ENCODE measurements at regions not wholly inside any gene's neighbourhood (a gene's known extent, or its start where the extent isn't known, plus 50 kb on each side); places are given as distances from the start of the nearest gene placed in this dataset.

DNA sequence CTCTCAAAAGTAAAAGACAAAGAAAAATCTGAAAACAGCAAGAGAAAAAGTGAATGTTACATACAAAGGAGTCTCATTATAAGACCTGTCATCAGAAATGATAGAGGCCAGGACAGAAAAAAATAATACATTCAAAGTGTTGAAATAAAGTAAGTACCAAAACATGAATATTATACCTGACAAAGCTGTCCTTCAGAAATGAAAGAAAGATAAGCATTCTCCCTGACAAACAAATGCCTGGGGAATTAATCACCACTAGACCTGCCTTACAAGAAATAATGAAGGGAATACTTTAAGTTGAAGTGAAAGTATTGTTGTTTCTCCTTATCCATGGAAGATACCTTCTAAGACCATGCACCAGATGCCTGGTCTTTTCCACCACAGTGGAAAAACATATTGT, 1605.2 kb upstream of the CDH6 start:
- TF ChIP-seq, protein P1, sequence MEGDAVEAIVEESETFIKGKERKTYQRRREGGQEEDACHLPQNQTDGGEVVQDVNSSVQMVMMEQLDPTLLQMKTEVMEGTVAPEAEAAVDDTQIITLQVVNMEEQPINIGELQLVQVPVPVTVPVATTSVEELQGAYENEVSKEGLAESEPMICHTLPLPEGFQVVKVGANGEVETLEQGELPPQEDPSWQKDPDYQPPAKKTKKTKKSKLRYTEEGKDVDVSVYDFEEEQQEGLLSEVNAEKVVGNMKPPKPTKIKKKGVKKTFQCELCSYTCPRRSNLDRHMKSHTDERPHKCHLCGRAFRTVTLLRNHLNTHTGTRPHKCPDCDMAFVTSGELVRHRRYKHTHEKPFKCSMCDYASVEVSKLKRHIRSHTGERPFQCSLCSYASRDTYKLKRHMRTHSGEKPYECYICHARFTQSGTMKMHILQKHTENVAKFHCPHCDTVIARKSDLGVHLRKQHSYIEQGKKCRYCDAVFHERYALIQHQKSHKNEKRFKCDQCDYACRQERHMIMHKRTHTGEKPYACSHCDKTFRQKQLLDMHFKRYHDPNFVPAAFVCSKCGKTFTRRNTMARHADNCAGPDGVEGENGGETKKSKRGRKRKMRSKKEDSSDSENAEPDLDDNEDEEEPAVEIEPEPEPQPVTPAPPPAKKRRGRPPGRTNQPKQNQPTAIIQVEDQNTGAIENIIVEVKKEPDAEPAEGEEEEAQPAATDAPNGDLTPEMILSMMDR (IDR thresholded peaks at IDR 0.05; ENCODE audit: poor library complexity, severe bottlenecking), result no peak
- Histone ChIP-seq H3K27ac (ENCODE audit: poor library complexity, severe bottlenecking) (no peak overlapping the region), H3K4me3 (ENCODE audit: severe bottlenecking) (no peak overlapping the region), H3K9me3 (ENCODE audit: severe bottlenecking) (peaks cover 3% of the 10 kb centered on the region), H3K36me3 (ENCODE audit: low read depth) (no peaks in the 10 kb centered on the region; the same call in 1 of the 2 replicates), H3K27me3 (ENCODE audit: insufficient read depth, poor library complexity, severe bottlenecking) (no peaks in the 10 kb centered on the region), H3K4me1 (ENCODE audit: insufficient read depth, poor library complexity, severe bottlenecking) (no peaks in the 10 kb centered on the region)
- ATAC-seq (ENCODE audit: low read depth) (no peak), DNase-seq (ENCODE audit: low spot score) (no peak)

DNA sequence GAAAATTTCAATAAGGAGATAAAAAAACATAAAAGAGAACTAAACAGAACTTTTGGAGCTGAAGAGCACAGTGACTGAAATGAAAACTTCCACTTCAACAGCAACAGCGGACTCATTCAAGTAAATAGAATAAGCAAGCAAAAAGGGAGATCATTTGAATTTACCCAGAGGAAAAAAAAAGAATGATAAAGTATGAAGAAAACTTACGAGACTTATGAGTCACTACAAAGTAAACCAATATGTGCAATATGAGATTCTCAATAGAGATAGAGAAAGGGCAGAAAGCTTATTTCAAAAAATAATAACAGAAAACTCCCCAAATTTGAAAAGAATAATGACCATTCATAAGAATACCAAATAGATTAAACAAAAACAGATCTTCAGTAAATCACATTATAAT, 1605.7 kb upstream of the CDH6 start:
- H3K27ac ChIP-seq (ENCODE audit: poor library complexity, severe bottlenecking), result no peak overlapping the region
- H3K4me1 ChIP-seq (ENCODE audit: insufficient read depth, poor library complexity, severe bottlenecking), result no peaks in the 10 kb centered on the region
- H3K9me3 ChIP-seq (ENCODE audit: severe bottlenecking), result peaks cover 3% of the 10 kb centered on the region
- no peaks in the 10 kb centered on the region; the same call in 1 of the 2 replicates for H3K36me3 ChIP-seq (ENCODE audit: low read depth)
- H3K27me3 ChIP-seq (ENCODE audit: insufficient read depth, poor library complexity, severe bottlenecking), result no peaks in the 10 kb centered on the region
- no peak overlapping the region for H3K4me3 ChIP-seq (ENCODE audit: severe bottlenecking)
- DNase-seq (ENCODE audit: low spot score) (no peak), ATAC-seq (ENCODE audit: low read depth) (no peak)
- TF ChIP-seq, protein P1 (IDR thresholded peaks at IDR 0.05; ENCODE audit: poor library complexity, severe bottlenecking), result no peak

DNA sequence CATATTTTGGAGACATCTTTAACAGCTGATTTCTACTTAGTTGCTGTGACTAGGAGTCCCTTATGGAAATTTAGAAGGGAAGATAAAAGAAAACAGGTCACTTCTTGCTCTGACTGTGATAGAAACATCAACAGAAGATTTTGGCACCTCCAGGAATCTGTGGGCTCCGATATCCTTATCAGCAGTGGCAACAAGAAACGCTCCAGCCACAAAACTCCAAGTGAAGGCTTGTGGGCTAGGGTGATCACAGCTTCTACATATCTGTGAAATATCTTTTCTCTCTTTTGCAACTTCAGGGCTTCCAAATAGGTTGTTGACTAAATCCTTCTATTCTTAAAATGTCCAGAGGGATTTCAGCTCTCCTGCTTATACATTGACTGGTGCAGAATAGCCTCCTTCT, 1625.5 kb upstream of the CDH6 start:
- DNase-seq (ENCODE audit: low spot score) (no peak), ATAC-seq (ENCODE audit: low read depth) (no peak)
- no peaks in the 10 kb centered on the region for H3K36me3 ChIP-seq (ENCODE audit: low read depth)
- H3K4me3 ChIP-seq (ENCODE audit: severe bottlenecking), result no peak overlapping the region
- H3K9me3 ChIP-seq (ENCODE audit: severe bottlenecking), result no peaks in the 10 kb centered on the region
- TF ChIP-seq, protein P1 (IDR thresholded peaks at IDR 0.05; ENCODE audit: poor library complexity, severe bottlenecking), result no peak
- no peaks in the 10 kb centered on the region for H3K27me3 ChIP-seq (ENCODE audit: insufficient read depth, poor library complexity, severe bottlenecking)
- H3K27ac ChIP-seq (ENCODE audit: poor library complexity, severe bottlenecking), result no peak overlapping the region
- no peaks in the 10 kb centered on the region for H3K4me1 ChIP-seq (ENCODE audit: insufficient read depth, poor library complexity, severe bottlenecking)

- no peaks in the 10 kb centered on the region for H3K36me3 ChIP-seq (ENCODE audit: low read depth)
- no peaks in the 10 kb centered on the region for H3K9me3 ChIP-seq (ENCODE audit: severe bottlenecking)
- ATAC-seq (ENCODE audit: low read depth) (no peak), DNase-seq (ENCODE audit: low spot score) (no peak)
- no peaks in the 10 kb centered on the region for H3K4me1 ChIP-seq (ENCODE audit: insufficient read depth, poor library complexity, severe bottlenecking)
- no peak overlapping the region for H3K27ac ChIP-seq (ENCODE audit: poor library complexity, severe bottlenecking)
- H3K27me3 ChIP-seq (ENCODE audit: insufficient read depth, poor library complexity, severe bottlenecking), result no peaks in the 10 kb centered on the region
- no peak overlapping the region for H3K4me3 ChIP-seq (ENCODE audit: severe bottlenecking)
- TF ChIP-seq, protein P1 (IDR thresholded peaks at IDR 0.05; ENCODE audit: poor library complexity, severe bottlenecking), result no peak
Measured at GRCh38 chr5:29561564-29561963, 1631.9 kb upstream of the CDH6 start.

DNA sequence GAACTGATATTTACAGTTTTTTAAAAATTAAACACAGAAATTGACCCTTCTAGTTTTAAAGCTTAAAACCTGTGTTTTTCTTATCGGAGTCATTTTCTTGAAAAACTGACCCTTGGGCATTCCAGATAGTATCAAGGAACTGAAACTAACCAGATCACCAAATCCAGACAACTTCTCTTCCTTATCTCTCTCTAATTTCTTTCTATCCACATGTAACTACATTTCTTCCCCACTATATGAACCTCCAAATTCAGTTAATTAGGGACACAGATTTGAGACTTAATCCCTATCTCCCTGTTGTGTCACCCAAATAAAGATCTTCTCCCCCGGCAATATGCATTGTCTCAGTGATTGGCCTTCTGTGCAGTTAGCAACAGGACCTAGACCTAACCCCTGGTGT, 1643.0 kb upstream of the CDH6 start:
- peaks cover 2% of the 10 kb centered on the region for H3K4me1 ChIP-seq (ENCODE audit: insufficient read depth, poor library complexity, severe bottlenecking)
- no peak overlapping the region for H3K4me3 ChIP-seq (ENCODE audit: severe bottlenecking)
- ATAC-seq (ENCODE audit: low read depth), result no peak
- no peaks in the 10 kb centered on the region for H3K36me3 ChIP-seq (ENCODE audit: low read depth)
- H3K27ac ChIP-seq (ENCODE audit: poor library complexity, severe bottlenecking), result no peak overlapping the region
- TF ChIP-seq, protein P1 (IDR thresholded peaks at IDR 0.05; ENCODE audit: poor library complexity, severe bottlenecking), result no peak
- H3K27me3 ChIP-seq (ENCODE audit: insufficient read depth, poor library complexity, severe bottlenecking), result no peaks in the 10 kb centered on the region
- DNase-seq (ENCODE audit: low spot score), result no peak
- peaks cover 3% of the 10 kb centered on the region for H3K9me3 ChIP-seq (ENCODE audit: severe bottlenecking)
